ENCODE measurements at regions not wholly inside any gene's neighbourhood (a gene's known extent, or its start where the extent isn't known, plus 50 kb on each side); places are given as distances from the start of the nearest gene placed in this dataset.
"Not testable (repeated sequence)": the region's sequence is repeated elsewhere in the genome, so short reads cannot be mapped to it uniquely, and the experiment has no call there.

- no peak for DNase-seq (ENCODE audit: low spot score)
Observed at GRCh38 chr11:91312541-91312940, 912.1 kb upstream of the FAT3 start.

DNA sequence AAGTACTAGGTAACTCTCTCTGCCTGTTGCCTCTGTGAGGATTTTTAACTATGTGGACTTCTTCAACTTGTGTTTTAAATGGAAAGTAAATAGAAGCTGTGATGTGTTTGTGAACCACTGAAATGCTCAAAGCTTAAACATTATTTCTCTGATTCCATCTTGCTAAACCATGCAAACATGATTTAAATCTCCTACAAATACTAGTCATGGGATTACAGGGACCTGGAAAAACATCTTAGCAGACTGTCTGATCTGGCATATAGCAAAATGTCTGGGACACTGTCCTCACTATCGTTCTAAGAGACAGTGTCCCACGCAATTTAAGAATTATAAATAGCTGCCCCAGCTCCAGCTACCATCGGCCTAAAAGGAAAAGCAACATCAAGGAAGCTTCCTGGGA lies 914.5 kb upstream of the FAT3 start:
- no peak for DNase-seq (ENCODE audit: low spot score)

- DNase-seq (ENCODE audit: low spot score) = no peak
Observed at GRCh38 chr11:91308069-91308468, 916.5 kb upstream of the FAT3 start.

- no peak for DNase-seq (ENCODE audit: low spot score)
Observed at GRCh38 chr11:91305402-91305801, 919.2 kb upstream of the FAT3 start.

- DNase-seq (ENCODE audit: low spot score) = no peak
Observed at GRCh38 chr11:91303749-91304148, 920.9 kb upstream of the FAT3 start.

GRCh38 chr11:91299980-91300379 lies 924.6 kb upstream of the FAT3 start:
- DNase-seq (ENCODE audit: low spot score) = no peak

DNA sequence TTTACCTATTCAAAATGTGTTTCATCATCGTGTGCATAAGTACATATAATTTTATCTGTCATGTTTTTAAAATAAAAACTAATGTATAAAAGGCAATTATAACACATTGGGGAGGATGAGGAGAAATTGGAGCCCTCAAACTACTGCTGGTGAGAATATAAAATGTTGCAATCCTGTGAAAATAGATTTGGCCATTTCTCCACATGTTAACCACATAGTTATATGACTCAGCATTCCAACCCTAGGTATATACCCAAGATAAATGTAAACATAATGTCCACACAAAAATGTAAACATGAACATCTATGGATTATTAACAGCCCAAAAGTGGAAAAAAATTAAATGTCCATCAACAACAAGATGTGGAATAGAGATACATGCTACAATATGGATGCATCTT lies 928.0 kb upstream of the FAT3 start:
- DNase-seq (ENCODE audit: low spot score) = no peak

GRCh38 chr11:91295591-91295990 lies 929.0 kb upstream of the FAT3 start:
- no peak for DNase-seq (ENCODE audit: low spot score)

DNA sequence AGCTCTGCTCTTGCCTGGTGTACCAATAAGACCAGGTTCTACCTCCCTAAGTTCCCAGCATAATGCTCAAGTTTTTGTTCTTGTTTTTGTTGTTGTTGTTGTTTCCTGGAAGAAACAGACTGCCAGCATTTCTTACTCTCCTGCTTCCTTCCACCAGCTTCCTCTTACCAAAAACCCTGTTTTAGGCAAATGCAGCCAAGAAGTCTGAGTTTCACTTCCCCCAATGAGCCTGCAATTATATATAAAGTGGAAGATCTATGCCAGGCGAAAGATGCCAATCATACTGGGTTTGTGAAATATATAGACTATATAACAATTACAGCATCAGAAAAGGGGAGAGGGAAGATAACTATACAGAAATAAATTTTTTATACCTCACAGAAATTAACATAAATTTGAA lies 931.5 kb upstream of the FAT3 start:
- no peak for DNase-seq (ENCODE audit: low spot score)

DNA sequence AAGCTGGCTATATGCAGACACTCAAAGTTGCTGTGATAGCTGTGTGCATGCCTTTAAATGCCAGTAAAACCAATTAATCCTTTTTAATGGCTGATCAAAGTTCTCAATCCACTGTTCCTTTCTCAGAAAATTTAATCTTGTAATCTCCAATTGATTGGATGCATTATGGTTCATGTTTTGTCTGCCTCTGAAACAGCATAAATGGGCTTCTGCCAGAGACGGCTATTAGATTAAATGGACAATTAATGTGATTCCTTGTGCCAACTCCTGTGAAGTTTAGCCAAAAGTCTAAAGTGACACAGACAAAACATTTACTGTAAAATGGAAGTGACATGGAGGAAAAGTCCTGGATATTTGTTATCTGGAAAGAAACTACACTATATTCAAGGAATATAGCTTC lies 952.5 kb upstream of the FAT3 start:
- no peak for DNase-seq (ENCODE audit: low spot score)

DNA sequence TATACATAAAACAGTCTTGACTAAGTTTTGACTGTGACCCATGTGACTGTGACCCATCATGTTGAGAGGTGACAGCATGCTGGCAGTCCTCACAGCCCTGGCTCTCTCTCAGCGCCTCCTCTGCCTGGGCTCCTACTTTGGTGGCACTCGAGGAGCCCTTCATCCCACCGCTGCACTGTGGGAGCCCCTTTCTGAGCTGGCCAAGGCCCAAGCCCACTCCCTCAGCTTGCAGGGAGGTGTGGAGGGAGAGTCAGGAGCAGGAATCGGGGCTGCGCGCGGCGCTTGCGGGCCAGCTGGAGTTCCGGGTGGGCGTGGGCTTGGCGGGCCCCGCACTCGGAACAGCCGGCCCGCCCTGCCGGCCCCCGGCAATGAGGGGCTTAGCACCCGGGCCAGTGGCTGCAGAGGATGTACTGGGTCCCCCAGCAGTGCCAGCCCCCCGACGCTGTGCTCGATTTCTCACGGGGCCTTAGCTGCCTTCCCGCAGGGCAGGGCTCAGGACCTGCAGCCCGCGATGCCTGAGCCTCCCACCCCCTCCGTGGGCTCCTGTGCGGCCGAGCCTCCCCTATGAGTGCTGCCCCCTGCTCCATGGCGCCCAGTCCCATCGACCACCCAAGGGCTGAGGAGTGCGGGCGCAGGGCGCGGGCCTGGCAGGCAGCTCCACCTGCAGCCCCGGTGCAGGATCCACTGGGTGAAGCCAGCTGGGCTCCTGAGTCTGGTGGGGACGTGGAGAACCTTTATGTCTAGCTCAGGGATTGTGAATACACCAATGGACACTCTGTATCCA lies 955.9 kb upstream of the FAT3 start:
- not testable (repeated sequence) for DNase-seq (ENCODE audit: low spot score)

DNA sequence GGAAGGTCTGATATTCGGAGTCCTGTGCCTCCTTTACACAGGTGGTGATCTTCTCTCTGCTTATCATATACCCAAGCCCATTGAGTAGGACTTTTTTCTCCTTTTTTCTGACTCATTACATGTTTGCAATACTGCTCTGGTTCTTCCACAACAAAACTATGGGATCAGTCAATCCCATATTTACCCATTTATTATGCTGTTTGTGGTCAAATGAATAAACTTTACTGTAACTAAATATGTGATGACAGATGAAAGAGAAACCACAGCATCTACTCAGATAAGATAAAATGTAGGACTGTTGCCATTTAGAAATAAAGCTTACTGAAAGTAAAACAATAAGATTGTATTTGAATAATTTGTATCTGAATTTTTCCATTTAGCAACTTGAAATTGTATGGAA lies 958.7 kb upstream of the FAT3 start:
- no peak for DNase-seq (ENCODE audit: low spot score)

- no peak for DNase-seq (ENCODE audit: low spot score)
Observed at GRCh38 chr11:91264481-91264880, 960.1 kb upstream of the FAT3 start.

DNA sequence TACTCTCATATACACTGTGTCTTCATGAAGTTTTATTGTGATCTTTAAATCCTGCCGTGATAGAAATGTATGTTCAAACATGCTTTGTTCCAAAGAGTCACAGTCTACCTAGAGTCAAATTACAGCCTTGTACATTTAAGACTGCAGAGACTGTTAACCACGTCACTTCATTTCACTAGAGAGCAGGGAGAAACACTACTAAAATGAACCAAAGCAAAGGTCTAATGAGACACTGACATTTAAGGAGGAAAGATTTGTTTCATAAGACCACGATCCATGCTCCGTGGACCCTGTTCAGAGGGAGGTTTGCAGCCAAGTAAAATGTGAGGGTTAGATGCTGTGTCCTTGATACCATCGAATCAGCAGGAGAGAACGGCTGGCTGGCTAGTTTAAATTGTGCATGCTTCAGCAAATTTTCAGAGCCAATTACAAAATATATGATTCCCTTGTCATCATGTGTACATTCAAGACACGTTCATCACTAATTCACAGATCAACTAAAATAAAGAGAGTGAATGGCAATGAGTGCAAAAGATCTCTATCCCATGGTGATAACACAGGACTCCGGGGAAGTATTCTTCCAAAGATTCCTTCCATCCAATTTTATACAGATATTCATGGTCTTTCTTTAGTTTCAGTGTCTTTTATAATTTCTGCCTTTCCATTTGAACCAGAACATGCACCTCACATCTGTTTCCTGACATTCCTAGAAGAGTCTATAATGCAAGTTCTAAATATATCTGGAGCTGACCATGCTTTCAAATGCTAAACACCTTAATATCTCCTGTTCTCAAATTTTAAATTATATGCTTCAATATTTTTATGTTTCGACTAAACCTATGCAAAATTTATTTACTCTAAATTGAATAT lies 960.9 kb upstream of the FAT3 start:
- no peak for DNase-seq (ENCODE audit: low spot score)

GRCh38 chr11:91261513-91261912 lies 963.1 kb upstream of the FAT3 start:
- DNase-seq (ENCODE audit: low spot score) = no peak

DNA sequence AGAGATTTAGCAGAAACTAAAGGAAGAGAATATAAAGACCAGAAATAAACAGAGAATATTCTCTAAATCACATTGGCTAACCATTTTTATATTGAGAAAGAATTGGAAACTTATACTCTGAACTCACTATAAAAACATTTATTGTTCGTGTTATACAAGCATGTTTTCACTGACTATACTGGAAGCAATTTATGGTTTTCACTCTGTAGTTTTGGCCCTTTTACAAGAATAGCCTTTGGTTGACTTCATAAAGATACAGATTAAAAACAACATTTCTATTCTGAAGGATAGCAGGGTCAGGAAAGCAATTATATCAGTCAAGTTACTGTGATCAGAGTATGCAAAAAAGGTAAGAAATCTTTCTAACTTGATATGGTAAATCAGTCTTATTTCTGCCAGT lies 965.7 kb upstream of the FAT3 start:
- DNase-seq (ENCODE audit: low spot score) = no peak

DNA sequence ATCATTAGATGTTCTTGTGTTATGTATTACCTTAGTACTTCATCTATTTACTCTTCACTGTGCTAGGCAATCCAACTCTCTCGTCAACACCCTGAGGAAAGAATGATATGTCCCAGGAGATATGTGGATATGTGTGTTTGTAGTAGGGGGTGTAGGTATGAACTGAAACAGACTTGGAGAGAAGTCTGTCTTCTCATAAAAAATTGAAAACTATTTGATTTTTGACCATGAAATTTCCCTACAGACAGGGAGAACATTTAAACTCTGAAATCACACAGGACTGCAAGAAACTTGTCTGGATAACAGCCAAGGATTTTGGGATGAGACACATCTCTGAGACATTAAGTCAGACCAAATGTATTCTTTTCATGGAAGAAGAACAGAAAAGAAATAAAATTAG lies 967.0 kb upstream of the FAT3 start:
- DNase-seq (ENCODE audit: low spot score) = no peak

DNA sequence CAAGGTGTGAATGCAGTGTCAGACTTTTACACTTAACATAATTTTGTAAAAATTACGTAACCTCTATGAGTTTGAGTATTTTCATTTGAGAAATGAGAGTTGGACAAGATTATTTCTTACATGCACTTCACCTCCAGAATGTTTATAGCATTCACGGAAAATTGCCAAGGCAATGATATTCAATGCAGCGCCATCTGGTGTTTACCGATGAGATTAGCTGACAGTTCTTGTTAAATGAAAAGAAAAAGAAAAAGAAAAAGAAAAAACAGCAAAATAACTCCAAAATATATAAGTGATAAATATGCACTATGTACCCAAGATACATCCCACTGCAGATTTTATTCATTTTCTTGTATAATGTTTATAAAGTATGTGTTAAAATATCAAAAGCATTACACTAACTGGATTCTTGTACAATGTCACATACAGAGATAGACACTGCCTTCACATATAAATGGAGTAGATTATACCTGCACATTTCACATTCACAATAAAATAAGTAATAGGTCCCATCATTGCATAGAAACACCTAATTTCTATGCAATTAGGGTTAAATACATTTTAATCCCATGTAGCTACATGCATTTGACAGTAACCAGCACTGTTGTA lies 976.3 kb upstream of the FAT3 start:
- no peak for DNase-seq (ENCODE audit: low spot score)

DNA sequence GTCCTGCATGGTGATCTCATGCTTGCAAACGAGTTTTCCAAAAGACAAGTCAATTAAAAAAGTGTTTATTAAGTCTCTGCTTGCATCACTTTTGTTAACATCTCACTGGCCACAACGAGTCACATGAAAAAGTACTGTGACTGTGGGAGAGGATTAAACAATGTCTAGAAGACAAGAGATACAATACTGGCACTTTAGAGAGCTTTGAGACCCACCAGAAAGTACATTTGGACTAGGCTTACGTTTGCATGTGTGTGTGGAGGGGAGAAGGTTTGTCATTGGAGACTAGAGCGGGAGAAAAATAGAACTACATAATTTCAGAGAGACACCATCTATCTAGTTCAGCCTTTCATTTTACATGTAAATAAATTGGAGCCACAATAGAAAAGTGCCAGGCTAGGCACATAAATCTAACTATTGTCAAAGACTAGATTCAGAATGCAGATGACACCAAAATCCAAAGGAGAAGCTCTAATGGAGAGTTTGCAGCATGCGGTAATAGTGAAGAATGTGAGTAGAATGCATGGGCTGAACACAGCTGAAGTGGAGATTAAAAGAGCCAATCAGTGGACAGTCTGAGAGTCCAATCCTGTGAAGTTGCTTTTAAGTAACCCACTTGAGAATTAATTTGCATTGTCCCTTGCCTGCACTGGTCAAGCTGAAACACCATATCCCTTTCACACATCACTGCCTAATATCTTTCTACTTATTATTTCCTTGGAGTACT lies 977.4 kb upstream of the FAT3 start:
- no peak for DNase-seq (ENCODE audit: low spot score)

- DNase-seq (ENCODE audit: low spot score) = no peak
Observed at GRCh38 chr11:91244912-91245311, 979.7 kb upstream of the FAT3 start.

DNA sequence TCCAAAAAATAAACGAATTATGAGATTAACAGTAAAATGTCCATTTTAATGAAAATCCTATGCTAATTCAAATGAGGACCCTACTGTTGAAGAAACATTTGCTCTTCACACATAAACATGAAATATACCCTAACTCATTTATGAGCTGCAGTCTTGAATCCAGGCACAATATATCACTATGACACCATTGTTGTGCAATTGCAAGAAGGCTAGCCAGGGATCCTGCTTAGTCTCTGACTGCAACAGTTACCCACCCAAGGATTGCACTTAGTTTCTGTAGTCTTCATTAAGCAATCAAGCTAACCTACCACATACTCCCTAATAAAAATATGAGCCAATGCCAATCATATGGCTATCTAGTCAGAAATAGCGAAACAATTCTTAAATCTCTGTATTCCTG lies 981.0 kb upstream of the FAT3 start:
- DNase-seq (ENCODE audit: low spot score) = no peak

GRCh38 chr11:91243051-91243450 lies 981.6 kb upstream of the FAT3 start:
- no peak for DNase-seq (ENCODE audit: low spot score)
